NCI-H446 treated with DMSO at 0.1 percent for 48 hours (cell line): ENCODE measurements at regions not wholly inside any gene's neighbourhood (a gene's known extent, or its start where the extent isn't known, plus 50 kb on each side); places are given as distances from the start of the nearest gene placed in this dataset.

Experiments
- DNase-seq: peaks from one replicate; lab custom pipeline; 2025; lab: John Stamatoyannopoulos, UW

DNA sequence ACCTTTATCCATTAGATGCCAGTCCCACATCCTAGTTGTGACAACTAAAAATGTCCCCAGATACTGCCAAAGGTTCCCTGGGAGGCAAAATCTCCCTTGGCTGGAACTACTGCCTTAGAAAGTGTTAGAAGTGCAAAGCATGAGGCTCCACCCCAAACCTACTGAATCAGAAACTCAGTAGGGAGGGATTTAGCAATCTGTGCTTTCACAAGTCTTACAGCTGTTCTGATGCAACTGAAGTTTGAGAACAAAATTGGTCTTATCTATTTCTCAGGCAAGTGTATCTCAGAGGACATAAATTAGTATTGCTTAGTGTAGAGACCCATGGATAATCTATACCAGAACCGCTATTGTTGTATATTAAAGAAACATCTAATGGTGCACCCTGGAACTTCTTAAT, 70.2 kb downstream of the CLDN1 start:
- DNase-seq: no peak

DNA sequence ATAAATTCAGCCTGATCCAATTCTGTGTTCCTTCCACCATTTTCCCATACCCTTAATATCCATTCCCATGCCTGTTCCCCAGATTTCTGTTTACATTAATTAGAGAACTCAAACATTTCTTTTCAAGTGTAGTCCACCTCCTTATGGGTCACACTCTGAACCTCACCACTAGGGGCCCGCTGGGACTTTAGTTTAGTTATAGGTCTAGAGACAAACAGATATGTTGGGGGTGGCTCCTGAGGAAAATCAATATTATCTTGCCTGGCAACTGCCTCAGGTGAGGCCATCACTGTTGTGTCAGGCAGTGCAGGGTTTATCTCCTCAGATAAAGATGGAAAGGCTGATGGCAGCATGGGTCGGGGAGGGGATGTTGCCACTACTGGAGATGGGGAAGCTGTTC, 72.8 kb downstream of the CLDN1 start:
- no peak for DNase-seq

DNA sequence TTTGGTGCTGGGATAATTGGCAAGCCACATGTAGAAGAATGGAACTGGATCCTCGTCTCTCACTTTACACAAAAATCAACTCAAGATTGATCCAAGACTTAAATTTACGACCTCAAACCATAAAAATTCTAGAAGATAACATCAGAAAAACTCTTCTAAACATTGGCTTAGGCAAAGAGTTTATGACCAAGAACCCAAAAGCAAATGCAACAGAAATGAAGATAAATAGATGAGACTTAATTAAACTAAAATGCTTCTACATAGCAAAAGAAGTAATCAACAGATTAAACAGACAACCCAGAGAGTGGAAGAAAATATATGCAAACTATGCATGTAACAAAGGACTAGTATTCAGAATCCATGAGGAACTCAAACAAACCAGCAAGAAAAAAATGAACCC, 80.1 kb downstream of the CLDN1 start:
- no peak for DNase-seq

DNA sequence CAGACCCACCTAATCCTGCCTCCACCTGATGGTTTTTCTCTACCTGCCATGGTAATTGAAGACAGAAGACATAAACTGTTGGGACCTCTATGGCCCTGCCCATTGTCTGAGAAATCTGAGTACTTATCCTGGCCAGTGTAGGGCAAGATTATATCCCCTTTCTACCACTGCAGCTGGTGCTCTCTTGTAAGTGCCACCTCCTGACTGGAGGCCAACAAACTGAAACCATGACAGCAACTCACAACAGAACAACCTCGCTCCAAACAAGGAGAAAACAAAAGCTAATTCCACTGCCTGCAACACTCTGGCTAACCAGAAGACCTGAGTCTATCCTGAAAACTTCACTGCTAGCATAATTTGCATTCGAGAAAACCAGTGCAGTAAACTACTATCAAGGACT, 82.9 kb downstream of the CLDN1 start:
- no peak for DNase-seq

DNA sequence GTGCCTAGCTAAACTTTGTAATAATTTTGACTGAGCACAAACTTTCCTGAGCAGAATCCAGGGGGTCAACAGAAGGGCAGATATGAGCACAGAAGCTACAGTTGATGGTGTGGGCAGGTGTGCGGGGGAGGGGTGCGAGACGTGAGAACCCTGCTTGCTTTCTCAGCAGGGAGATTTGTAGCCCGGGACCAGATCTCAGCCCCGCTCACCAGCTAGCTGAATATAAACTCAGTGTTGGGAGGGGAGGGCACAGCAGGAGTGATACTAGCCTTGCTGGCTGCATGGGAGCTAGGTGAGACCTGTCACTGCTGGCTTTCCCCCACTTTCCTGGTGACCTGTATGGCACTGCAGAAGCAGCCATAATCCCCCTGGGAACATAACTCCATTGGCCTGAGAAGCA, 83.4 kb downstream of the CLDN1 start:
- no peak for DNase-seq

DNA sequence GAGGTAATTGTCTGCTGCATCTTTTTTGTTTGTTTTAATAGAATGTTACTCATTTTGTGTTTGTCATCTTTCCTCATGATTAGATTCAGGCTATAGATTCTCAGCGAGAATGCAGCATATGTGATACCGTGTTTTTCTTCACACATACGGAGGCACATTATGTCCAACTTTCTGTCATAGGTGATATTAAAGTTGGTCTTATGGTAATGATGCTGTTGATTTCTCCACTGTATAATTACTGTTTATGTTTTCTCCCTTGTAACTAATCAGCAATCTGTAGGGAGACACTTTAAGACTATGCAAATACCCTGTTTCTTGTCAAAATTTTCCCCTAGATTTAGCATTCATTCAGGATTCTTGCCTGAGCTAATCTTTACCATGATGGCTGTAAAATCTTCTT, 87.6 kb downstream of the CLDN1 start:
- no peak for DNase-seq

DNA sequence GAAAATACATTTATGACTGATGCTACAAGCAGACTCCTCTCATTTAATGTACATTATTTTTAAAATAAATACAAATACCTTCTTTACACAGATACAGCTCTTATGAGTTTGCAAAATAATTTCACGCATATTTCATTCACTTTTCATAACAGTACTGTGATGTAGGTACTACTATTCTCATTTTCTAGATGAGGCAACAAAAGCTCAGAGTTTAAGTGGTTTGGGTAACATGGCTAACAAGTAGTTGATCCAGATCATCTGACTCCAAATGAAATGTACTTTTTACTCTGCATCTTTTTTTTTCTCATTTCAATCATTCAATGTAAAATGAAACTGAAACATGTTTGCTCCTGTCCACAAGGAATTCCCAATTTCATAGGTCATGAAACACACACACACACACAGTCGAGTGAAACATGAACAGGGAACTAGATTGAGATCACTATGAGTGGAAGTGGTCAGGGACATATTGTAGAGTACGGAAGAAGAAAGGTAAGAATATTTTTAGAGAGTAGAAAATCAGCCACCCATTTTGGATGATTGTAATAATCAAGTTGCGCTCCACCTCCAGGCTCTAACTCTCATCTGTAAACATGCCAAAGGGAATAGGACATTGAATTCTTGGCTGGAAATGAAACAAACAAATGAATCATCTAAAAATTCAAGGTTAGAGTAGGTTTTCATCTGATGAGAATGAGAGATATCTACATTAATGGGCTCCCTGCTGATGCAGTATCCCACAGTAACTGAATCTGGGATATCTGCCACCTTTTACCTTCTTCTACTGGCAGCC, 92.4 kb downstream of the CLDN1 start:
- DNase-seq: no peak

DNA sequence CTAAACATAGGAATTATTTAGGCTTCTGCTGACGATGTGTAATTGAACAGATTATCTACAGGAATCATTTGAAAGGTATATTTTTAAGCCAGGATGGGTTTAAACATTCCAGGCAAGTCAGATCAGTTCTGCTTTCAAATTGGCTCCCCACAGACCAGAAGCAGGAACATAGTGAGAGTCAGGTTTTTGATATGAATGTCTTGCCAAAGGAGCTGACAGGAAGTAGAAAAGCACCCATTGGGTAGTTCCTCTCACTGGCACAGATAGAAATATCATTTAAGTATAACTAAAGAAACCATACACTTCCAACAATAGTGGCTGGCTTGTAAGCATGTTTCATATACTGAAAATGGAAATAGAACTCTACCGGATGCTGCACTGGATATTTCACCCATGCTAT, 95.2 kb downstream of the CLDN1 start:
- no peak for DNase-seq

DNA sequence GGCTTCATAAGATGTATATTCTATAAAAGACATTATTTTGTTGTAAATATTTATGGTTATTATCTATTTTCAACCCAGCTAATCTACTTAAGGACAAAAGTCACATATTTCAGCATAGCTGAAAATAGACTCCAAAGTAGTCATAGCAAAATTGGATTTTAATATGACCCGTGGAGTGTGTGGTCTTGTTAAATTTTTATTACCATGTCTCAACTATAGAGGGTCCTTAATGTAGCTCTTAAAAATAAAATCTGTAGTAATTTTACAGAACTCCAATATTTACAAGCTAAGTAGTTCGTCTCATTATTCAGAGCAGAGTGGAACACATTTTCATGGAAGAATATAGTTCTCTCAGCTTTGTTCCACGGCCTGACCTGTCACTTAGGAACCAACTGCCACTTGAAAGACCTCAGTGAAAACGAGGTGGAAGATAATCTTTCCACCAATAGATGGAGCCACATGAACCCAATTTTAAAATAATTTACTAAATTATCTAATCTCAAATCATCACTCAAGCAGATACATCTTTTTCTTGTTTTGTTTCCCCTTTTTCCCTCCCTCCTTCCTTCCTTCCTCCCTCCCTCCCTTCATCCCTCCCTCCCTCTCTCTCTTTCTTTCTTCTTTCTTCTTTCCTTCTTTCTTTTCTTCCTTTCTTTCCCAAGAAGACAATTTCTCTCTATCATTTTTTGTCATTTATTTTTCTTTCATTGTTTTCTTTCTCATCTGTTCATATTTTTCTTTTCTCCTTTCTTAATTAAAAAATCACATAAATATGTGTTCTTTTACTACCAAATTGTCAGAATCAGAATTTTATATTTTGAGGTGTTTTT, 97.2 kb downstream of the CLDN1 start:
- DNase-seq: no peak

DNA sequence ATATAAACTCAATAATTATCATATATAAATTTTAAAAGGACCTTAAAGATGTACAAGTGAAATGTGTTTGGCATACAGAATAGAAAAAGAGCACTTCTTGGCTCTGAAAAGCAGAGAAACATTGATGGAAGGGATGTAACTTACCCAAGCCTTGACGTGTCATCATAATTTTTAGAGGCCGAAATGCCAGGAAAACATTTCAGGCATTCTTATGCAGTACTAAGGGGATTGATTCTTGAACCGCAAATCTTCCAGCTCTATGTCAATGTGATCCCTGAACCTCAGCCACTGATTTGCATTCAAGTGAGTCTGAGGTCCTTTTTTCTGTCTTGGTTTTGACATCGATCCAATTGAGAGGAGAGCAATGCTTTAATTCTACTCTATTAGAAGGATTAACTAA, 97.8 kb downstream of the CLDN1 start:
- DNase-seq: no peak

DNA sequence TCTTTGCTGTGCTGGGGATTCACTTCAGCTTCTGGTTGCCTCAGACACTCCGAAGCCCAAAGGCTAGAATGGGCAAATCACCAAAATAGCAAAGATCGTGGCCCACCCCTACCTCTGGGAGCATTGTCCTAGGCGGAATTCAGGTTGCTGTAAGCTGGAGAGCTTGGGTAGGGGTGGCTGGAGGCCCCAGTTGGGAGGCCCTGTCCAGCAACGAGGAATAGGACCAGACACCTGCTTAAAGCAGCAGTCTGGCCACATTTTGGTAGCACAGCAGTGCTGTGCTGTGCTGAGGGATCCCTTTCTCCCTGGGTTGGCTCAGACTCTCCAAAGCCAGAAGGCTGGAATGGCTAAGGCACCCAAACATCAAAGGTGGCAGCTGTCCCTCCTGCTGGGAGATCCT, 99.3 kb downstream of the CLDN1 start:
- no peak for DNase-seq

DNA sequence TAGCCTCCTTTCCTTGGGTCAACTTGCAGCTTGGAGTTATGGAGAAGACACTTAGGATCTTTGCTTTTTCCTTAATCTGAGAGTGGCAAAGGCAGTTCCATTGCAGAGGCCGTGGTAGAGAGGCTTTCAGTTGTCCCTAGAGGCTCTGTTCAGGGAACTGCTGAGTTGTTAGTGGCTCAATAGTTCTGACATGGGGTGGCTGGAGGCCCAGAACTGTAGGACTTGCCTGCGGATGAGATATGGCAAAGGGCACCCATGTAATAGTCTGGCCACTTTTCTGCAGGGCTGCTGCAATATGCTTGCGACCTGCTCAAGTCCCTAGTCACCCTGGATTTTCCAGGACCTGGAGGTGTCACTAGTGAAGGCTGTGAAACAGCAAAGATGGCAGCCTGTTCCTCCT, 99.9 kb downstream of the CLDN1 start:
- DNase-seq: no peak

DNA sequence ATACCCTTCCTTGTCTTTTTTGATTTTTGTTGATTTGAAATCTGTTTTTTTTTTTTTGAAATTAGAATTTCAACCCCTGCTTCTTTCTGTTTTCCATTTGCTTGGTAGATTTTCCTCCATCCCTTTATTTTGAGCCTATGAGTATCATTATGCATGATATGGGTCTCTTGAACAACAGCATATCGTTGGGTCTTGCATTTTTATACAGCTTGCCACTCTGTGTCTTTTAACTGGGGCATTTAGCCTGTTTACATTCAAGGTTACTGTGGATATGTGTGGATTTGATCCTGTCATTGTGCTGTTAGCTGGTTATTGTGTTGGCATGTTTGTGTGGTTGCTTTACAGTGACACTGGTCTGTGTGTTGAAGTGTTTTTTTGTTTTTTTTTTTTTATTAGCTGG, 99.7 kb upstream of the P3H2 start:
- no peak for DNase-seq

DNA sequence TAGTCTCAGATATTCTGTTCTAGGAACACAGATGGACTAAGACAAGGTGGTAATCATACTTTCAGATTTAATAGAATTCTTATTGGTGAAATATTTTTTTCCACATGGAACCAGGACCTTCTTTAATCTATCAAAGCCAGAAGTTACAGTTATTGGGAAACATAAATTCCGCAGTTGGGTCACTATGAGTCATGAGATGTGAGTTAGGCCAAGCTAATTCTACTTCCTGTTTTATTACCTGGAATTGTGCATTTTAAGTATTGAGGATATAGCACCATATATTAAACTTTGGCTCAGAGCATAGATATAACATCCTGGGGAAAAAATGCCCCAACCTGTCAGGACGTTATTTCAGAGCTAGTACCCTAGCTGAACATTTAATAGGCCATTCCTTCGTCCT, 96.4 kb upstream of the P3H2 start:
- DNase-seq: no peak

DNA sequence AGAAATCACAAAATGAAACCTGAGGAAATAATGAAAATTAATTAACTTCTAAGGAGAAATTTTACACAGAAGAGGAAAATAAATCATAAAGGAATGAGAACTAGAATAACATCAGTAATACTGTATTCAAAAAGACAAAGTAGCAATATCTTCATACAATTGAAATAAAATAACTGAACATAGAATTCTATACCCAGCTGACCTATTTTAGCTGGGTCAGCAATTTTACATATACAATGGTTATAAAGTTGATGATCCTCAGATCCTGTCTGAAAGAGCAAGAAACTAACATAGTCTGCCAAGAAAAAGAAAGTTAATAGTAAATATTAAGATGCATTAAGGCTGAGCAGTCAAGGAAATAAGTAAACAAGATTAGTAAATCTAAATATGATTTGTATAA, 93.0 kb upstream of the P3H2 start:
- no peak for DNase-seq

DNA sequence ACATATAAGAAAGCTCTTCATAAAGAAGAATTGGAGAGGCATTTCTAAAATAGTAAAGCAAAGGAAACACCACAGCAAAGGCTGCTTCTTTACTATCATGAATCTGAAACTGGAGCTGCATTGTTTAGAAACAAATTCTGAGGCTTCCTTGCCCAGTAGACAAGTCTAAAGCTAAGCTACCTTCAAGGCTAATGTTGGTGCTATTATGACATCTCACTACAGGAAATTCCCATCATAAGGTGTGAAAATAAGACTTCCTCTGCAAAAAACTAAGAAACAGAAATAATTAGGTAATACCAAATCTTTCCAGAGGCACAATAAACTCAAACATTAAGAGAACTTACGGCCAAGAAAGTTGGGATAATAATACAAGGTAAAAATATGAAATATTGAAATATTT, 89.9 kb upstream of the P3H2 start:
- DNase-seq: no peak

DNA sequence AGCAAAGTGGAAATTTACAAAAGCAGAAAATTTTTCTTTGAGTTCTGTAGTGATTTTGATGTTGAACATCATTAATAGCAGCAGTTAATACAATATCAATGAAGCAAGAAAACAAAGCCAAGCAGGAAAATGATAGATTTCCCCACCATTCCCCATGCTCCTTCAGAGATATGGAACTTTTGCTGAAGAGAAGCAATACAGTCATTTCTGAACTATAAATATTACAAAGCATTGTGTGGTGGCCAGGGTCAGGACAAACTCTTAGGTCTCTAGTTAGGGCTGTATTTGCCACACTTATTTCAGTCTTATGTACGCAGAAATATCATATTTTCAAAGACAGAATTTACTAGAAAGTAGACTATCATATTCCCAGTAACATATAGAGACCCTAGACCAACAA, 88.8 kb upstream of the P3H2 start:
- no peak for DNase-seq

DNA sequence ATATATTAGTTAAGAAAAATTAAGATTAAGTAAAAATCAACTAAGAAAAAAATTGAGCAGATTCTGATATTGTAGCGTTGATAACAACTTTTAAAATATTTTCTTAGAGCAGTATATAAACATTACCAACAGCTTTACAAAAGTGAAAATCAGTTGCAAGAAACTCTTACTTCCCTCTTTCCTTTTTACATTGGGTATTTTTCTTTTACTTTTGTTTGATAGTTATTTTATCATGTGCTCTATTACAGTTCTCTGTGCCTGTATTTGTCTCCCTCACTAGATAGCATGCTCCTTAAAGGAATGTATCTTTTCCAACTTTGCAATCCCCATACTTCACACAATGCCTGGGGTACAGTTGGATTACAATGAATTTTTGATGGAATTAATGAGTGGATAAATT, 87.5 kb upstream of the P3H2 start:
- no peak for DNase-seq

DNA sequence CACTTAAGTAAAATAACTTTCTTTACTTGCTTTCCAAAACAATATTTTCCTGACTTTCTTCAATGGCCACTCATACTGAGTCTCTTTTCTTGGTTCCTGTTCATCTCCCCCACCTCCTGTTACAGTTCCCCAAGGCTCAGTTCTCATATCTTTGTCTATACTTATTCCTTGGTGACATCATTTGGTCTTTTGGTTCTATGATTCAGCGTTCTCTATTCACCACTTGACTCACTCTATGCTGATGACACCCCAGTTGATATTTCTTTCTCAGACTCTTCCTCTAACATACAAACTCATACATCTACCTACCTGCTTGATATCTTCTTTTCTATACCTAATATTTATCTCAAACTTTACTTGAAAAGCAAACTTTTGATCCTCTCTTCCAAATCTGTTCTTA, 85.0 kb upstream of the P3H2 start:
- no peak for DNase-seq

DNA sequence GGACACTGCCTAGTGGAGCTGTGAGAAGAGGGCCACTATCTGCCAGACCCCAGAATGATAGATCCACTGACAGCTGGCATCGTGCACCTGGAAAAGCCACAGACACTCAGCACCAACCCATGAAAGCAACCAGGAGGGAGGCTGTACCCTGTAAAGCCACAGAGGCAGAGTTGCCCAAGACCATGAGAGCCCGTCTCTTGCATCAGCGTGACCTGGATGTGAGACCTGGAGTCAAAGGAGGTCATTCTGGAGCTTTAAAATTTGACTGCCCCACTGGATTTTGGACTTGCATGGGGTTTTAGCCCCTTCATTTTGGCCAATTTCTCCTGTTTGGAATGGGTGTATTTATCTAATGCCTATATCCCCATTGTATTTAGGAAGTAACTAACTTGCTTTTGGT, 83.5 kb upstream of the P3H2 start:
- no peak for DNase-seq

DNA sequence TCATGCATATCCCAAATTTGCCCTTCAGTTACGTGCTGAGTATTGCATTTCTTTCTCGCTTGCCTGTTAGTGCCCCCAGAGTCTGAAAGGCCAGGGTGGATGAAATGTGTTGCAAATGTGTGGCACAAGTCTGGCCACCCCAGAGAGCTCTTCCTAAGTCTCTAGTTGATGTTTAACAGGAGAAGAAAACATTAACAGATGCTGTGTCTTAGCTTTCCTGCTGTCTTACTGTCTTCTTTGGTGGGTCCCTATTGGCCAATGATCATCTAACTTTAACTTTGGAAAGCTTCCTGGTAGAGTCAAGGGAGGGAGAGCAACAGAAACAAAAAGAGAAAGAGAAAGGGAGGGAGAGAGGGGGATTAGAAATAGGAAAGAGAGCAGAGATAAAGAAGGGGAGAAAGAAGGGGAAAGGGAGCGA, 76.7 kb upstream of the P3H2 start:
- DNase-seq: no peak

DNA sequence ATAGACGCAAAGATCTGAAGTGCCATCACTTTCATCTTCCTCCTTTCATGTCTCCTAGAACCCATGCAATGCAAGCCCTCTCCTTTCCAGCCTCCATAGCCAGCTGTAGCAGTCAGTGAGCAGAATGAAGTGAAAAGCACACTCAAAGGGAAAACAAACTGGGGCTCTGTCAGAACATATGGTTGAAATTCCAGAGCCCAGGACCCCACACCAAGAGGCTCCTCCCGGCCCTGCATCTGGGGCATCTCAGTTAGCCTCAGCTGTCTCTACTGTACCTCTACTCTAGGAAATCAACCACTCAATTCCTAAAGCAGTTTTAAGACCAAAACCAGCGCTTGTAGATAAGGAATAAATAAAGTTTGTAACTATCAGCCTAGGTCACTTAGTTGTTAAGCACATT, 73.8 kb upstream of the P3H2 start:
- no peak for DNase-seq

DNA sequence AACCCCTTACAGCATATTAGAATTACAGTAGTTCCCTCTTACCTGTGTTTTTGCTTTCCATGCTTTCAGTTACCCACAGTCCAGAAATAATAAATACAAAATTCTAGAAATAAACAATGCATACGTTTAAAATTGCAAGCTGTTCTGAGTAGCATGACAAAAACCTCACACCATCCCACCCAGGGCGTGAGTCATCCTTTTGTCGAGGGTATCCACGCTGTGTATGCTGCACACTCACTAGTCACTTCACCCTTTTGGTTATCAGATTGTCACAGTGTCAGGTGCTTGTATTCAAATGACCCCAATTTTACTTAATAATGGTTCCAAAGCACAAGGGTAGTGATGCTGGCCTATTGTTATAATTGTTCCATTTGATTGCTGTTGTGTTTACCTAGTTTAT, 72.5 kb upstream of the P3H2 start:
- DNase-seq: no peak

DNA sequence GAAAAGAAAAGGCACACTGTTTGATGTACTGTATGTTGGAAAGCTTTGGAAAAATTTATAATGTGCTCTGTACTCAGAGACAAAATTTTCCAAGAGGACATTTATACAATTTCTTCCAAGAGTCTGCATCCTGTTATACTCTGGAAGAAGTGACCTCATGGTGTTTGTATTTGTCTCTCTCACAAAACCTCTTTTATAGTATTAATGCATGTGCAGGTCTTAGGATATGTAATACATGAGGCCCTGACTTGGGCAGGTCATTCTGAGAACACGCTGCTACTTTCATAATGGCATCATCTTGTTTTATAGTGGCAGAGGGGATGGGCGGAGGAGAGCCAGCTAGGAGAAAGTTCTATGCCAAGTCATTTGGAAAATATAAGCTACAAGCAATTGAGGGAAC, 72.0 kb upstream of the P3H2 start:
- no peak for DNase-seq
